ENCODE measurements at regions not wholly inside any gene's neighbourhood (a gene's known extent, or its start where the extent isn't known, plus 50 kb on each side); places are given as distances from the start of the nearest gene placed in this dataset.

DNA sequence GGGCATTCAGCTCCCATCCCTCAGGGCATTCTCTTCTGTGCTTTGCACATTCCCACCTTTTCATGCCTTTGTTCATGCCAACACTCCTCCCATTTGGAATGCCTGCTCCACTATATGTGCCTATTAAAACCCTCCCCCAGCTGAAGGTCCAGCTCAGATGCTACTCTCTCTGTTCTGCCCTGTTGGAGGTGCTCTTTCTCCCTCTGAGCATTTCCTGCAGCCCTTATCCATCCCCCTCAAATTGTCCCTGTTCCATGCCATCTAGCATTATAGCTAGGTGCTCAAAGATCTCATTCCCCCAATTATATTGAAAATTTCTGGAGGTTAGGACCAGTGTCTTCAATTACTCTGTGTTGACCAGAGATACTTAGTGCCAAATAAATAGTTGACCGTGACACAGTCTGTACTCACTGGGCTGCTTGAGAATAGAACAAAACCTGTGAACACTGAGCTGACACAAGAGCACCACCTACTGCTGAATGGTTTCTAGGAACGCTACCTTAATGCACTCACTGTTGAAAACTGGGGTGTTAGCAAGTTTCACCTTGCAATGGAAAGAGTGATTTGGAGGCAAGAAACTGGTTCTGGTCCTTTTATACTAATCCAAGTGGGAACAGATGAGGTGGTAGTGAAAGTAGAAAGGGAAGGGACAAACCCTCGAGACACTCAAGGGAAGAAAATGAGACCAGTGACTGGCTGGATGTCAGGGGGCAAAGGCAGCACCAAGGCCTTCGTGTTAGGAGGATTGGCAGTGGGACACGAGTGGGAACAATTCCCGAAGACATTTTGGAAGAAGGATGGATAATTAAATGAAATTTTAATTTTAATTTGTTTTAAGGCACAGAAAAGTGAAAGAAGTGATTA, 289.8 kb upstream of the ROPN1 start:
- Histone ChIP-seq H3K27ac (no peak overlapping the region), H3K4me2 (peak overlapping the region; percentile 56), H3K27me3 (no peaks in the 10 kb centered on the region), H3K4me3 (no peak overlapping the region), H3K9ac (no peak overlapping the region), H3K36me3 (no peaks in the 10 kb centered on the region), H3K4me1 (peaks cover 21% of the 10 kb centered on the region), H4K20me1 (no peaks in the 10 kb centered on the region), H3K9me3 (no peaks in the 10 kb centered on the region)
- TF ChIP-seq Cebpa-rat (IDR thresholded peaks at IDR 0.05) = no peak

- no peaks in the 10 kb centered on the region for H3K36me3 ChIP-seq
- no peak overlapping the region for H3K4me2 ChIP-seq
- no peaks in the 10 kb centered on the region for H3K9me3 ChIP-seq
- no peak overlapping the region for H3K4me3 ChIP-seq
- H3K27me3 ChIP-seq = no peaks in the 10 kb centered on the region
- H4K20me1 ChIP-seq = no peaks in the 10 kb centered on the region
- no peak overlapping the region for H3K27ac ChIP-seq
- no peak for TF ChIP-seq Cebpa-rat (IDR thresholded peaks at IDR 0.05)
- H3K4me1 ChIP-seq = peaks cover 17% of the 10 kb centered on the region
- H3K9ac ChIP-seq = no peak overlapping the region
Observed at GRCh38 chr3:124282751-124283651, 291.1 kb upstream of the ROPN1 start.

GRCh38 chr3:124283652-124284023, 291.7 kb upstream of the ROPN1 start:
- H3K4me3 ChIP-seq = no peak overlapping the region
- H3K36me3 ChIP-seq = no peaks in the 10 kb centered on the region
- TF ChIP-seq Cebpa-rat (IDR thresholded peaks at IDR 0.05) = no peak
- peaks cover 17% of the 10 kb centered on the region for H3K4me1 ChIP-seq
- H3K9me3 ChIP-seq = peaks cover 3% of the 10 kb centered on the region; the same call in 1 of the 2 replicates
- no peaks in the 10 kb centered on the region for H4K20me1 ChIP-seq
- H3K4me2 ChIP-seq = no peak overlapping the region
- no peak overlapping the region for H3K27ac ChIP-seq
- H3K27me3 ChIP-seq = no peaks in the 10 kb centered on the region
- H3K9ac ChIP-seq = no peak overlapping the region

GRCh38 chr3:124288996-124289395, 297.1 kb upstream of the ROPN1 start:
- Histone ChIP-seq H3K9ac (no peak overlapping the region), H4K20me1 (no peaks in the 10 kb centered on the region), H3K27me3 (no peaks in the 10 kb centered on the region), H3K4me3 (no peak overlapping the region), H3K9me3 (peaks cover 9% of the 10 kb centered on the region; the same call in 1 of the 2 replicates), H3K4me1 (peaks cover 28% of the 10 kb centered on the region), H3K4me2 (no peak overlapping the region), H3K36me3 (no peaks in the 10 kb centered on the region), H3K27ac (no peak overlapping the region)
- TF ChIP-seq Cebpa-rat (IDR thresholded peaks at IDR 0.05) = no peak

DNA sequence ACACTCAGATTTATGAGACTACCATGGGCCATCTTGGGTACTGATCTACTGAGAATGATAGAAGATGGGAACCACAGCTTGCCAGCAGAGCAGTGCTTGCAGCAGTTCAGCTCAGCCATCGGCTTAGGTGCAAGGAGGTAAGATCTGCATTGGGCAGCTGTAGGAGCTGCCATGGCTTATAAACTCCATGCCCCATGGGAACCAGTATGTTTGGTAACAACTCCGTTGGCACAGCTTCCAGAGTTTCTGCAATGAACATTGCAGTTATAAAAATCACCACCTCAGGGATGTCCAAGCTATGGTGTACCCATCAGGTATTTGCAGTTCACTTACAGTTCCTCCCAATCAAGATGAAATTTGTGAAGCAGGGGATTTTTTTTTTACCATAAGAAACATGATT, 299.1 kb upstream of the ROPN1 start:
- H3K27ac ChIP-seq = no peak overlapping the region
- no peaks in the 10 kb centered on the region for H3K36me3 ChIP-seq
- H3K4me3 ChIP-seq = no peak overlapping the region
- H3K9ac ChIP-seq = no peak overlapping the region
- no peak overlapping the region for H3K4me2 ChIP-seq
- H4K20me1 ChIP-seq = no peaks in the 10 kb centered on the region
- no peak for TF ChIP-seq Cebpa-rat (IDR thresholded peaks at IDR 0.05)
- peaks cover 43% of the 10 kb centered on the region for H3K4me1 ChIP-seq
- H3K27me3 ChIP-seq = no peaks in the 10 kb centered on the region
- peaks cover 9% of the 10 kb centered on the region; the same call in 1 of the 2 replicates for H3K9me3 ChIP-seq

DNA sequence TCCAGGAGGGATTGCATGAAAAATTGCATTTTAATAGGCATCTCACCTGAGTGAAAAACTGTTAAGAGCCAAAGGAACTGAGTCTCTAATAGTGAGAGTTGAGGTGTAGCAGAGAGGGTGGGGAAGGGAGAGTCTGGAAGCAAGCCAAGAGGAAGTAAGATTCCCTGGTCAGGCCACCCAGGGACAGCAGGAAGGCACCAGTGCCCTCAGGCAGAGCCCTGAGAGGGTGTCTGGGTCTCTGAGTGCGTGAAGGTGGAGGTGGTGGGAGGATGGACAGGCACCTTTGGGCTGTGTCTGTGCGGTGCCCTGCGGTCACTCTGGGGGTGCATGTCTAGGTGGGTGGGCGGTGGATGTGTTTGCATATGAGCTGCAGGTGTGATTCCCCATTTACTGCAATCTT, 300.4 kb upstream of the ROPN1 start:
- H3K4me2 ChIP-seq = peak overlapping the region; percentile 27; the same call in 1 of the 2 replicates

DNA sequence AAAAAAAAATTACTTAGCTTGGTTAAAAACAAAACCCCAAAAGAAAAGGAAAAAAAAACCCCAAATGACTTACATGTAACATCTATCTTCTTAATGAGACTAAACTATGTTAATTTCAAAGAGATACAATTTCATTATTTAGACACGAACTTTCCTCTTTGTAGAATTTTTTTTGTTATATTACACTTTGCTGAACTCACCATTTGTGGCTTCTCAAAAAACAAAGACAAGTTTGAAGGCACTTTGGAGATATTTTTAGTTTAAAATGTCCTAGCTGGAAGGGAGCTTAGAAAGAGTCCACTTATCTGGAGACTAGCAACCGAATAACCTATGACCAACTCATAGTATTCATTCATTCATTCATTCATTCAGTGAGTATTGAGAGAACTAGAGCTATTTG, 301.7 kb upstream of the ROPN1 start:
- H3K27ac ChIP-seq = no peak overlapping the region
- H3K9ac ChIP-seq = no peak overlapping the region
- peaks cover 69% of the 10 kb centered on the region for H3K4me1 ChIP-seq
- H3K4me2 ChIP-seq = peak overlapping the region; percentile 21; the same call in 1 of the 2 replicates
- H3K27me3 ChIP-seq = no peaks in the 10 kb centered on the region
- H3K36me3 ChIP-seq = no peaks in the 10 kb centered on the region
- H4K20me1 ChIP-seq = no peaks in the 10 kb centered on the region
- peaks cover 6% of the 10 kb centered on the region; the same call in 1 of the 2 replicates for H3K9me3 ChIP-seq
- no peak for TF ChIP-seq Cebpa-rat (IDR thresholded peaks at IDR 0.05)
- H3K4me3 ChIP-seq = no peak overlapping the region

More for the DNA sequence above, 300.4 kb upstream of the ROPN1 start:
- H3K4me3 ChIP-seq = no peak overlapping the region
- H3K27me3 ChIP-seq = no peaks in the 10 kb centered on the region
- no peak overlapping the region for H3K9ac ChIP-seq
- peaks cover 9% of the 10 kb centered on the region; the same call in 1 of the 2 replicates for H3K9me3 ChIP-seq
- TF ChIP-seq Cebpa-rat (IDR thresholded peaks at IDR 0.05) = no peak
- H3K4me1 ChIP-seq = peaks cover 57% of the 10 kb centered on the region
- no peaks in the 10 kb centered on the region for H3K36me3 ChIP-seq
- H4K20me1 ChIP-seq = no peaks in the 10 kb centered on the region
- H3K27ac ChIP-seq = no peak overlapping the region

DNA sequence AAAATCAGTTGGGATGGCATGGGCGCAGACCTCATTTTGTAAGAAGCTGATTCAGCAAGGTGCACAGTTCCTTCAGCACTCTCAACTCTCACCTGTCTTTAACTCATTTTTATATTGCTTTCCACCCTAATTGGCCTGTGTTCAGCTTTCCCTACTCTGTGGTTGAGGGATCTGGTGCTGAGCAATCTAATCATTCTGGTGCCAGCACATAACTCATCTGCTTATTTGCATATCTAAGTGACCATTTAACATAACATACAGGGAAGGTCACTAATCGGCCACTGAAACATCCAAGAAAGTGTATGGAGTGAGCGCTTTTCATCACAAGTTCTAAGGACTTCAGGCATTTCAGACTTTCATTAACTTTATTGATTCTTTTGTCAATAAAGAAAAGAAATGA, 303.4 kb upstream of the ROPN1 start:
- peak overlapping the region; percentile 96 for H3K27ac ChIP-seq
- no peaks in the 10 kb centered on the region for H3K9me3 ChIP-seq
- H3K4me1 ChIP-seq = peaks cover 76% of the 10 kb centered on the region
- no peaks in the 10 kb centered on the region for H3K27me3 ChIP-seq
- no peak for TF ChIP-seq Cebpa-rat (IDR thresholded peaks at IDR 0.05)
- H3K9ac ChIP-seq = no peak overlapping the region
- H3K4me3 ChIP-seq = no peak overlapping the region
- H3K36me3 ChIP-seq = no peaks in the 10 kb centered on the region
- H4K20me1 ChIP-seq = no peaks in the 10 kb centered on the region
- H3K4me2 ChIP-seq = peak overlapping the region; percentile 95

- H3K9ac ChIP-seq = no peak overlapping the region
- H3K4me1 ChIP-seq = peaks cover 85% of the 10 kb centered on the region
- no peak overlapping the region for H3K4me3 ChIP-seq
- H4K20me1 ChIP-seq = no peaks in the 10 kb centered on the region
- H3K9me3 ChIP-seq = no peaks in the 10 kb centered on the region
- no peak for TF ChIP-seq Cebpa-rat (IDR thresholded peaks at IDR 0.05)
- H3K4me2 ChIP-seq = peak overlapping the region; percentile 95
- H3K27ac ChIP-seq = peak overlapping the region; percentile 96
- no peaks in the 10 kb centered on the region for H3K36me3 ChIP-seq
- H3K27me3 ChIP-seq = no peaks in the 10 kb centered on the region
Observed at GRCh38 chr3:124296406-124296805, 304.5 kb upstream of the ROPN1 start.

All from BLaER1 (cell line).